ENCODE measurements at regions not wholly inside any gene's neighbourhood (a gene's known extent, or its start where the extent isn't known, plus 50 kb on each side); places are given as distances from the start of the nearest gene placed in this dataset.

DNA sequence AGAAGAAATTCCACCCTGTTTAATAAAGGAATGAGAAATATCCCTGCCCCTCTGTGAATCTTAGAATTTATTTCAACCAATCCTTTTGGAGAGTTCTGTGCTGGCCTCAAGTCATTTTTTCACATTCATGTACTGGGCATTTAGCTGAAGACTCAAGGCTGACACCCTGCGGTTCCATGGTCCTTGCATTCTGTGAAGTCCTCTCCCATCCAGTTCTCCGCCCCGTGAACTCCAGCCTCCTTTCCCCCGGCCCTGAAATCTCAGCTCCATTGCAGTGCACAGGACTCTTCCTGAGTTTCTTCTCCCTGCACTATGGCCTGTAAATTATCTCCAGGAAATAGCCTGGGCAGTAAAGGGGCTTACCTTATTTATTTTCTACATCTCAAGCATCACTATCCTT is 183.0 kb upstream of the KCND2 start:
- no peaks in the 10 kb centered on the region for H3K9me3 ChIP-seq (ENCODE audit: control insufficient read depth, insufficient read depth, low read length)
- 58% methylated on average over 4 of the region's 4 CpGs for WGBS (ENCODE audit: insufficient coverage)
- H3K9me3 Mint-ChIP-seq = peaks cover 16 to 19% of the 10 kb centered on the region in 2 donors
- H3K27ac ChIP-seq (ENCODE audit: low read length) = no peak overlapping the region
- no peaks in the 10 kb centered on the region for H3K36me3 Mint-ChIP-seq
- H3K4me1 ChIP-seq (ENCODE audit: control insufficient read depth, insufficient read depth, low read length) = no peaks in the 10 kb centered on the region
- ATAC-seq = no peak
- no peaks in the 10 kb centered on the region for H3K4me1 Mint-ChIP-seq
- H3K27me3 ChIP-seq (ENCODE audit: control insufficient read depth, insufficient read depth, low read length) = no peaks in the 10 kb centered on the region
- intact Hi-C loops (cut with micrococcal nuclease) = no loop called here
- TF ChIP-seq, protein P1, sequence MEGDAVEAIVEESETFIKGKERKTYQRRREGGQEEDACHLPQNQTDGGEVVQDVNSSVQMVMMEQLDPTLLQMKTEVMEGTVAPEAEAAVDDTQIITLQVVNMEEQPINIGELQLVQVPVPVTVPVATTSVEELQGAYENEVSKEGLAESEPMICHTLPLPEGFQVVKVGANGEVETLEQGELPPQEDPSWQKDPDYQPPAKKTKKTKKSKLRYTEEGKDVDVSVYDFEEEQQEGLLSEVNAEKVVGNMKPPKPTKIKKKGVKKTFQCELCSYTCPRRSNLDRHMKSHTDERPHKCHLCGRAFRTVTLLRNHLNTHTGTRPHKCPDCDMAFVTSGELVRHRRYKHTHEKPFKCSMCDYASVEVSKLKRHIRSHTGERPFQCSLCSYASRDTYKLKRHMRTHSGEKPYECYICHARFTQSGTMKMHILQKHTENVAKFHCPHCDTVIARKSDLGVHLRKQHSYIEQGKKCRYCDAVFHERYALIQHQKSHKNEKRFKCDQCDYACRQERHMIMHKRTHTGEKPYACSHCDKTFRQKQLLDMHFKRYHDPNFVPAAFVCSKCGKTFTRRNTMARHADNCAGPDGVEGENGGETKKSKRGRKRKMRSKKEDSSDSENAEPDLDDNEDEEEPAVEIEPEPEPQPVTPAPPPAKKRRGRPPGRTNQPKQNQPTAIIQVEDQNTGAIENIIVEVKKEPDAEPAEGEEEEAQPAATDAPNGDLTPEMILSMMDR (IDR thresholded peaks at IDR 0.05) = no peak
- no peaks in the 10 kb centered on the region for H3K27me3 Mint-ChIP-seq (ENCODE audit: low read depth in 2 of 2)
- H3K27ac Mint-ChIP-seq = no peak overlapping the region
- H3K4me3 Mint-ChIP-seq = no peak overlapping the region
- DNase-seq = no peak
- no peaks in the 10 kb centered on the region for H3K36me3 ChIP-seq (ENCODE audit: control insufficient read depth, insufficient read depth, low read length)
- no peak overlapping the region for H3K4me3 ChIP-seq (ENCODE audit: low read length)

DNA sequence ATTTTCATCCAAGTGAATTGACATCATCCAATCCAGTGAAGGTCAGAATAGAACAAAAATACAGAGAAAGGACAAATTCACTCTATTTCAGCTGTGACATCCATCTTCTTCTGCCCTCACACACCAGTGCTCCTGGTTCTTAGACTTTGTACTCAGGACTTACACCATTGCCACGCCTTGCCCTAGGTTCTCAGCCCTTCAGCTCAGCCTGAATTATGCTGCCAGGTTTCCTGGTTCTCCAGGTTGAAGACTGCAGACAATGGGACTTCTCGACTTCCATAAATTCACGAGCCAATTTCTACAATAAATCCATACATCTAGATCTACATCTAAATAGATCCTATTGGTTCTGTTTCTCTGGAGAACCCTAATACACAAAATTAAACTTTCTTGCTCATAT is 181.2 kb upstream of the KCND2 start:
- H3K4me3 Mint-ChIP-seq = no peak overlapping the region
- H3K36me3 ChIP-seq (ENCODE audit: control insufficient read depth, insufficient read depth, low read length) = no peaks in the 10 kb centered on the region
- ATAC-seq (no peak), DNase-seq (no peak)
- no peak overlapping the region for H3K27ac Mint-ChIP-seq
- no peak overlapping the region for H3K4me3 ChIP-seq (ENCODE audit: low read length)
- TF ChIP-seq, protein P1 (IDR thresholded peaks at IDR 0.05) = no peak
- 82% methylated on average over 3 of the region's 3 CpGs for WGBS (ENCODE audit: insufficient coverage)
- no peaks in the 10 kb centered on the region for H3K9me3 ChIP-seq (ENCODE audit: control insufficient read depth, insufficient read depth, low read length)
- H3K27me3 ChIP-seq (ENCODE audit: control insufficient read depth, insufficient read depth, low read length) = no peaks in the 10 kb centered on the region
- H3K9me3 Mint-ChIP-seq = peaks cover 14 to 19% of the 10 kb centered on the region in 2 donors
- no peaks in the 10 kb centered on the region for H3K36me3 Mint-ChIP-seq
- no peak overlapping the region for H3K27ac ChIP-seq (ENCODE audit: low read length)
- H3K4me1 ChIP-seq (ENCODE audit: control insufficient read depth, insufficient read depth, low read length) = no peaks in the 10 kb centered on the region
- H3K4me1 Mint-ChIP-seq = no peaks in the 10 kb centered on the region
- no peaks in the 10 kb centered on the region for H3K27me3 Mint-ChIP-seq (ENCODE audit: low read depth in 2 of 2)
- intact Hi-C loops (cut with micrococcal nuclease) = no loop called here

DNA sequence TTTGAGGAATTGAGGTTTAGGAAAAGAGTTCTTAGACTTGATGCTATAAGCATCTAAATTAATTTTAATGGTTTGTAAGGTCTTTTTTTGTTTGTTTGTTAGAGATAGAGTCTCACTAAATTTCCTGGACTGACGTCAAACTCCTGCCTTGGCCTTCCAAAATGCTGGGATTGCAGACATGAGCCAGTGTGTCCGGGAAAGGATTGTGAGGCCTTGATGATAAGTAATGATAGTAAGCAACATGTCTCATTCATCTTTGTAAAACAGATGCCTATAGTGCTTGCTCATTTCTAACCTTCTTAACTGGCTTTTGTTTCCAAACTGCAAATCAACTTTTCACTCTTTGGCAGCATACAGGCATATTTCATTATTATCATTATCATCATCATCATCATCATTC is 176.0 kb upstream of the KCND2 start:
- TF ChIP-seq, protein P1 (IDR thresholded peaks at IDR 0.05) = no peak
- 89% methylated on average over 1 of the region's 2 CpGs for WGBS (ENCODE audit: insufficient coverage)
- no peak for ATAC-seq

DNA sequence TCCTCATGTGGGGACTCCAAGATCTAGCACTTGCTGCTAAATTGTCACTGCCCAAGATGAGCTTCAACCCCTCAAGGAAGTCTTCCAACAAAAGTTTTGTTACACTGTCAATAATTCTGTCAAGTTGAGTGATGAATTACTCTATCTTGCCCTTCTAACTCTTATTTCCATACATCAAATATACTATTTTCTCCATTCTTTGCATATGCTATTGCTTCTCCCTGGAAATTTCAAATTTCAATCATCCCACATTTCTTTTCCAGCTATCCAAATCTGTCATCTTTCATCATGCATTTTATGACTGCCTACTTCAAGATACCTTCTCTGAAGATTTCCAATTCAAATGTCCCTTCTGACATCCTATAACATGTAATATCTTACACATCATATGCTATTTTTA is 175.2 kb upstream of the KCND2 start:
- H3K4me1 ChIP-seq (ENCODE audit: control insufficient read depth, insufficient read depth, low read length) = no peaks in the 10 kb centered on the region
- DNase-seq = no peak
- intact Hi-C loops (cut with micrococcal nuclease) = no loop called here
- no peak overlapping the region for H3K27ac Mint-ChIP-seq
- no peak for ATAC-seq
- H3K36me3 ChIP-seq (ENCODE audit: control insufficient read depth, insufficient read depth, low read length) = no peaks in the 10 kb centered on the region
- H3K27me3 ChIP-seq (ENCODE audit: control insufficient read depth, insufficient read depth, low read length) = no peaks in the 10 kb centered on the region
- no peak overlapping the region for H3K27ac ChIP-seq (ENCODE audit: low read length)
- no peaks in the 10 kb centered on the region for H3K36me3 Mint-ChIP-seq
- peaks cover 8 to 12% of the 10 kb centered on the region in 2 donors for H3K9me3 Mint-ChIP-seq
- H3K4me1 Mint-ChIP-seq = no peaks in the 10 kb centered on the region
- H3K9me3 ChIP-seq (ENCODE audit: control insufficient read depth, insufficient read depth, low read length) = no peaks in the 10 kb centered on the region
- TF ChIP-seq, protein P1 (IDR thresholded peaks at IDR 0.05) = no peak
- no peaks in the 10 kb centered on the region for H3K27me3 Mint-ChIP-seq (ENCODE audit: low read depth in 2 of 2)
- no peak overlapping the region for H3K4me3 Mint-ChIP-seq
- no peak overlapping the region for H3K4me3 ChIP-seq (ENCODE audit: low read length)

More for the DNA sequence above, 176.0 kb upstream of the KCND2 start:
- H3K27me3 Mint-ChIP-seq (ENCODE audit: low read depth in 2 of 2) = no peaks in the 10 kb centered on the region
- H3K9me3 Mint-ChIP-seq = peaks cover 11 to 16% of the 10 kb centered on the region in 2 donors
- H3K4me1 Mint-ChIP-seq = no peaks in the 10 kb centered on the region
- no peaks in the 10 kb centered on the region for H3K4me1 ChIP-seq (ENCODE audit: control insufficient read depth, insufficient read depth, low read length)
- no peak overlapping the region for H3K4me3 Mint-ChIP-seq
- intact Hi-C loops (cut with micrococcal nuclease) = no loop called here
- H3K36me3 ChIP-seq (ENCODE audit: control insufficient read depth, insufficient read depth, low read length) = no peaks in the 10 kb centered on the region
- no peak overlapping the region for H3K4me3 ChIP-seq (ENCODE audit: low read length)
- H3K27ac Mint-ChIP-seq = no peak overlapping the region
- H3K27ac ChIP-seq (ENCODE audit: low read length) = no peak overlapping the region
- no peak for DNase-seq
- H3K36me3 Mint-ChIP-seq = no peaks in the 10 kb centered on the region
- no peaks in the 10 kb centered on the region for H3K9me3 ChIP-seq (ENCODE audit: control insufficient read depth, insufficient read depth, low read length)
- no peaks in the 10 kb centered on the region for H3K27me3 ChIP-seq (ENCODE audit: control insufficient read depth, insufficient read depth, low read length)

All from natural killer cell (primary cell).